ENCODE measurements at regions not wholly inside any gene's neighbourhood (a gene's known extent, or its start where the extent isn't known, plus 50 kb on each side); places are given as distances from the start of the nearest gene placed in this dataset.

DNA sequence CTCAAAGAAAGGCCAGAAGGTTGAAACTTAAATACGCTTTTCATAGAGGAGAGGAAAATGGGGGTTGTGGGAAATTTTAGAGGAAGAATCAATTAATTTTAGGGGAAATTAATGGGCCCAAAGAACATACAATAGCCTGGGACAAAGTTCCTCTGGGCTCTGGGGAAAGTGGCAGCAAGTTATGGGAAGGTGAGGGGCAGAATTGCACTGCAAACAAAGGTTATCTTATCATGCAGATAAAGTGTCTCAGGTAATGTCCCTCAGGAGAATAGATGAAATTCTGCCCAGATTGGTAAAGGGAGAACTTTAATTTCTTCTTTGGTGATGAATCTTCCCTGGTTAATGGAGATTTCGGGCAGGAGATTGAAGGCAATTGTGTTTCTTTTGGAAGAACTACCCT, 326.1 kb upstream of the SLC24A2 start:
- no peak for DNase-seq (ENCODE audit: low spot score)

GRCh38 chr9:20112205-20112783, 323.5 kb upstream of the SLC24A2 start:
- DNase-seq (ENCODE audit: low spot score), result no peak

- no peak for DNase-seq (ENCODE audit: low spot score)
Observed at GRCh38 chr9:20111173-20111843, 322.5 kb upstream of the SLC24A2 start.

- no peak for DNase-seq (ENCODE audit: low spot score)
Observed at GRCh38 chr9:20095430-20096092, 306.7 kb upstream of the SLC24A2 start.

DNA sequence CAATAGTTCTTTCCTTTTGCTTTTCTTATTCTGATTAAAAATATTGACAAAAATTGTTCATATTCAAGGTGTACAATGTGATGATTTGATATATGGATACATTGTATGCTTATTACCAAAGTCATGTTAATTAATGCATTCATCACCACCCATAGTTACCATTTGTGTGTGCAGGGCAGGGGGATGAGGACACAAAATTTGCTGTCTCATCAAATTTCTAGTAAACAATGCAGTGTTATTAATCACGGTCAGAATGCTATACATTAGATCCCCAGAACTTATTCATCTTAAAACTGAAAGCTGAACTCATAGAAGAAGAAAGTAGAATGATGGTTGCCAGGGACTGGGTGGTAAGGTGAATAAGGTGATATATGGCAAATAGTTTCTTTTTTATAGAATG, 303.7 kb upstream of the SLC24A2 start:
- no peak for DNase-seq (ENCODE audit: low spot score)

DNA sequence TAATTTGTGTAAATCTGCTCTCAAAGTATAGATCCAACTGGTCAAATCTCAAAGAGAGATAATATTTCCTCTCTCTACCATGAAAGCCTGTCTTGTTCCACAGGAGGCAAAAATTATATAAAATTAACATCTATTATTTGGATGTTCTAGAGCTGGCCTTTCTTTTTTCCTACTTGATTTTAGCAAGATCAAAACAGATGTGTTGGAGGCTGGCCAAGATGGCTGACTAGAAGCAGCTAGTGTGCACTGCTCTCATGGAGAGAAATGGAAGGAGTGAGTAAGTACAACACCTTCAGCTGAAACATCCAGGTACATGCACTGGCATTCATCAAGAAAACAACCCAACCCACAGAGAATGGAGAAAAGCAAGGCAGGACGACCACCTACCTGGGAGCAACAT, 298.6 kb upstream of the SLC24A2 start:
- no peak for DNase-seq (ENCODE audit: low spot score)

GRCh38 chr9:20085842-20086241, 297.0 kb upstream of the SLC24A2 start:
- no peak for DNase-seq (ENCODE audit: low spot score)

- DNase-seq (ENCODE audit: low spot score), result no peak
Observed at GRCh38 chr9:20084125-20084524, 295.3 kb upstream of the SLC24A2 start.

GRCh38 chr9:20083390-20083789, 294.6 kb upstream of the SLC24A2 start:
- DNase-seq (ENCODE audit: low spot score), result no peak

DNA sequence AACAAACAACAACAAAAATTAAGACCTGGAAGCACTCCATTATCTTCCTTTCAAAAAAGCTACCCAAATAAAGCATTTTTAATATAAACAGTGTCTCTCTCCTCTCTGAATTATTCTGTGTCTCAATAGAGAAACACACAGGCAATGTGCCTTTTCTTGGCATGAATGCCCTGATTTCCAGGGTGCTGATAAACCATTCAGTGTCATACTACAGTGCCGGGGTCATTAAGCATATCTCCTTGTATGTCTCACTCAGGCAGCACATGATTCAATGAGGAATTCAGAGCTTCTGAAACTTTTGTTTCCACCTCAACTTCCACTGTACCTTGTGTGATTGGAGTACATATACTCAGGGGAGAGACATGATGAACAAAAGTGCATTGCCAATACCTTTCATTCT, 294.0 kb upstream of the SLC24A2 start:
- no peak for DNase-seq (ENCODE audit: low spot score)

DNA sequence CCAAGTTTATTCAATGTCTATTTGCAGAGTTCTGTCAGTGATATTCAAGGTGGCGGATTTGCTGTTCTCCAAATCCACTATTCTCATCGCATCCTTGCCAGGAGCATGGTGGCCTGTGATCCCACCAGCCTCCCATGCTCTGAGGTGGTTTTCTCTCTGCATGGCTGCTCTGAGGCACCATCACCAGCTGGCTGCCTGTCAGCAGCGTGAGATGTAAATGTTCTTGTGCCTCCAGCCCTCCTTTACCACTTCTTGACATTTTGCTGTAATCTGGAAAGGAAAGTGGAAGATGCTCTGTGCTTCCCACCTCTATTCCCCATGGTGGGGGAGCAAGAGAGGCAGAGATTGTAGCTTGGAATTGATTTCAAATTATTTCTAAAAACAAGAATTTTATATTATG, 293.6 kb upstream of the SLC24A2 start:
- no peak for DNase-seq (ENCODE audit: low spot score)

DNA sequence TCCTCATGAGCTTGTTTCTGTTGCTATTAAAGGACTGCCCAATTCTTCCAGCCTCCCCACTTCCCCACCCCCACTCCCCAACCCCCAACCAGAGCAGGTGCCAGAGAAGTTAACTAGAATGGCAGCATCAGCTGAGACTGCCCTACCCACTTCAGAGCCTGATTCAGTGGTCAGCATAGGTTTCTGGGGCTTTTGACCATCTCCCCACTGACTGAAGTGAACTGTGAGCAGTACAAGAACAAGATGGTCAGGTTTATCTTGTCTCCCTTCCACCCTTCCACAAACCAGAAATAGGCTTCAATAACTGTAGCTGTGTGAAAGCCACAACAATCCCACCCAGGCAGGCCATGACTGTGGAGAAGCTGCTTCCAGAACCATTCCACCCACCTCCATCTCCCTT, 289.4 kb upstream of the SLC24A2 start:
- no peak for DNase-seq (ENCODE audit: low spot score)

GRCh38 chr9:20074291-20074690, 285.5 kb upstream of the SLC24A2 start:
- no peak for DNase-seq (ENCODE audit: low spot score)

GRCh38 chr9:20070336-20070735, 281.5 kb upstream of the SLC24A2 start:
- no peak for DNase-seq (ENCODE audit: low spot score)

GRCh38 chr9:20065796-20066700, 277.2 kb upstream of the SLC24A2 start:
- no peak for DNase-seq (ENCODE audit: low spot score)

GRCh38 chr9:20065046-20065445, 276.2 kb upstream of the SLC24A2 start:
- DNase-seq (ENCODE audit: low spot score), result no peak

DNA sequence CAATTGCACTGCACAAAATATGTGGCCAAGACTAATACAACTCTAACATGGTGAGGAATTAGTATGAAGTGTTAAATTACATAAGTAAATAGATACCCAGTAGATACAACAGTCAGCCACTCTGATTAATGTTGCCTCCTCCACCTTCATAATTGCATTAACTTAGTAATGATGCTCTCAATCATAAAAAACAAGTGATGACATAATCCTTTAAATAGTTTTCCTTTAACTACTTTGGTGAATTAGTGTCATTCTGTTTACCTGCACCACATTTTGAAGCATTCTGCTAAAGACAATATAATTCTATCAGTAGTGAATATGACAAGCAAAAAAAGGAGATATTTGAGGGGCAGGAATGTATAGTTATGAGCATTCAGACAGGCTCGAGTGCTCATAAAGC, 265.9 kb upstream of the SLC24A2 start:
- DNase-seq (ENCODE audit: low spot score), result no peak

DNA sequence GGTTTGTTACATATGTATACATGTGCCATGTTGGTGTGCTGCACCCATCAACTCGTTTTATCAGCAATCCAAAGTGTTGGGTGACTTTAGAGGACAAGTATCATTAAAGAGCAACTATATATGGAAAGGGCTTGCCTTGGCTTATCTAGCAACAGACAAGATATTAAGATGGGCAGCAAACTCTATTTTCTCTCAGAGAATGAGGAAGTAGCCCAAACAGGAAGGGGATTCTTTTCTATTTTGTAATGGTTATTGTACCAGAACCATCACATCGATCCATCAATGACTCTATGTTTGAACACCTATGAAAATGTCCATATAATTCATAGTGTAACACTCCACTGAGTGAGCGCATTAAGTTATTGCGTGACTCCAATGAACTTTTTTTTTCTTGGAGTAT, 260.1 kb upstream of the SLC24A2 start:
- no peak for DNase-seq (ENCODE audit: low spot score)

DNA sequence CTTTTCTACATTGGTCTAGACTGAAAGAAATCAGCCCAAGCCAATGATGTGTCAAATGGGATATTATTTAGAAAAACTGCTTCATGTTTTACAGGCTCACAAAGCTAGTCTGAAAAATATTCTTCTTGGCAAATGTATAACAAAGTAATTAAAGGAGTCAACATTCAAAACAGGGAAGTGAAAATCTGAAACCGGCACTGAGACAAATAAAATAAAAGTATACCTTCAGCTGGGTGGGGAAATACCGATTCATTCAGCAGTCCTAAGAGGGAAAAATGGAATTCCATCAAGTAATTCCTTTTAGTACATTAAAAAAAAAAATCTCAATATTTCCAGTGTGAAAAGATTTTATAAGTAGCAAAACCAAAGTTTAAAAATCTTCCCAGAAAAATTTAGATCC, 259.6 kb upstream of the SLC24A2 start:
- DNase-seq (ENCODE audit: low spot score), result no peak

GRCh38 chr9:20044686-20045085, 255.8 kb upstream of the SLC24A2 start:
- no peak for DNase-seq (ENCODE audit: low spot score)

GRCh38 chr9:20043461-20043860, 254.6 kb upstream of the SLC24A2 start:
- DNase-seq (ENCODE audit: low spot score), result no peak

GRCh38 chr9:20043035-20043434, 254.2 kb upstream of the SLC24A2 start:
- no peak for DNase-seq (ENCODE audit: low spot score)

Measured in LoVo (cell line).